GM10266 (cell line): ENCODE measurements at regions not wholly inside any gene's neighbourhood (a gene's known extent, or its start where the extent isn't known, plus 50 kb on each side); places are given as distances from the start of the nearest gene placed in this dataset.

ENCODE experiments used
- DNase-seq: peaks from one replicate; pipeline ENCODE4 v3.0.0; 2012; ENCODE audit errors: extremely low spot score
- CTCF ChIP-seq: IDR thresholded peaks from 2 replicates; pipeline ENCODE4 v1.5.1; 2012; ENCODE audit warnings: mild to moderate bottlenecking, low read depth; ENCODE audit not compliant: control insufficient read depth, insufficient read depth; ENCODE audit errors: missing control alignments

GRCh38 chr19:30271816-30272215, 100.4 kb upstream of the ZNF536 start:
- no peak for DNase-seq
- TF ChIP-seq CTCF, result no peak

GRCh38 chr19:30272554-30272953, 99.6 kb upstream of the ZNF536 start:
- TF ChIP-seq CTCF, result no peak
- no peak for DNase-seq

- DNase-seq, result no peak
- TF ChIP-seq CTCF, result no peak
These were observed 99.0 kb upstream of the ZNF536 start for GRCh38 chr19:30273184-30273583.

- no peak for TF ChIP-seq CTCF
- no peak for DNase-seq
These were observed 97.2 kb upstream of the ZNF536 start for GRCh38 chr19:30274987-30275386.

GRCh38 chr19:30276011-30276882, 95.9 kb upstream of the ZNF536 start:
- TF ChIP-seq CTCF, result no peak

GRCh38 chr19:30276883-30277280, 95.3 kb upstream of the ZNF536 start:
- no peak for TF ChIP-seq CTCF
- no peak for DNase-seq

More at GRCh38 chr19:30276011-30276882, 95.9 kb upstream of the ZNF536 start:
- DNase-seq, result no peak
